ENCODE measurements at regions not wholly inside any gene's neighbourhood (a gene's known extent, or its start where the extent isn't known, plus 50 kb on each side); places are given as distances from the start of the nearest gene placed in this dataset.

- no peak for TF ChIP-seq CTCF (IDR thresholded peaks at IDR 0.05)
- TF ChIP-seq POLR2A (IDR thresholded peaks at IDR 0.05), result no peak
- TF ChIP-seq EP300 (IDR thresholded peaks at IDR 0.05), result no peak
These were observed 55.3 kb upstream of the SERPINE2 start for GRCh38 chr2:224094413-224094812.

Measured in gastroesophageal sphincter (tissue), 3 donors.